Prostate gland (tissue), 2 donors: ENCODE measurements at regions not wholly inside any gene's neighbourhood (a gene's known extent, or its start where the extent isn't known, plus 50 kb on each side); places are given as distances from the start of the nearest gene placed in this dataset.

Experiments
- DNase-seq: peaks from one replicate; pipeline ENCODE4 v3.0.0-alpha.2; 2019; ENCODE audit warnings: low spot score
- H3K27ac ChIP-seq, 2 donors: fragments of 200-600 bp; sonication (generic); 2 replicates each; pipeline ENCODE4 v1.5.1; 2017 to 2019
- H3K27me3 ChIP-seq: fragments of 200-600 bp; sonication (generic); replicated peaks from 2 replicates; pipeline ENCODE4 v1.5.1; 2019; ENCODE audit not compliant: insufficient read depth
- H3K36me3 ChIP-seq, 2 donors: fragments of 200-600 bp; sonication (generic); 1 replicate in 1 of 2; 2 replicates in 1 of 2; pipeline versions ENCODE4 v1.5.1 to v1.8.1; 2017 to 2019
- H3K4me1 ChIP-seq: fragments of 200-600 bp; sonication (generic); replicated peaks from 2 replicates; pipeline ENCODE4 v1.5.1; 2019
- H3K4me3 ChIP-seq, 2 donors: fragments of 200-600 bp; sonication (generic); 2 replicates each; pipeline ENCODE4 v1.5.1; 2017 to 2019
- H3K9me3 ChIP-seq: fragments of 200-600 bp; sonication (generic); 2 replicates; pipeline ENCODE4 v1.5.1; 2017
- CTCF ChIP-seq, 4 experiments: fragments of 200-600 bp in 2 of 4; fragments of 450-650 bp in 2 of 4; sonication (generic) in 2 of 4; IDR thresholded peaks; 1 replicate in 3 of 4; 2 replicates in 1 of 4; pipeline ENCODE4 v1.5.1; 2016 to 2019; ENCODE audit warnings: antibody characterized with exemption in 4 of 4, mild to moderate bottlenecking in 2 of 4, moderate library complexity in 2 of 4
- POLR2A ChIP-seq: fragments of 450-650 bp; IDR thresholded peaks from one replicate; pipeline ENCODE4 v1.6.1; 2016; ENCODE audit warnings: antibody characterized with exemption, mild to moderate bottlenecking
- POLR2AphosphoS5 ChIP-seq: sonication (generic); formaldehyde crosslinking; IDR thresholded peaks from one replicate; pipeline ENCODE4 v1.6.1; 2017; ENCODE audit warnings: antibody characterized with exemption
- WGBS: methylation state at CpG from one replicate; pipeline ENCODE4 v1.1.5; 2018; 5-methylcytosine and 5-hydroxymethylcytosine counted together
- intact Hi-C: fragments of 100-400 bp; cut with DNase I; formaldehyde crosslinking; loops from one replicate; pipeline ENCODE4 v1.14.2; 2022

- no peak overlapping the region for H3K4me3 ChIP-seq
- no peak for TF ChIP-seq POLR2AphosphoS5
- TF ChIP-seq CTCF (IDR thresholded peaks at IDR 0.05): peak in 2 of 4 experiments; percentile 11 to 33
- no peak for TF ChIP-seq POLR2A
- intact Hi-C loops: loop anchor here (10.0 kb wide), 1 partner anchor 802 kb away; no protein-coding TSS in a partner anchor
- 11% methylated on average over 6 of the region's 6 CpGs for WGBS
- DNase-seq: peak; percentile 5
- H3K9me3 ChIP-seq: no peaks in the 10 kb centered on the region
- H3K36me3 ChIP-seq: no peaks in the 10 kb centered on the region
- no peaks in the 10 kb centered on the region for H3K4me1 ChIP-seq
- H3K27me3 ChIP-seq: no peaks in the 10 kb centered on the region
- H3K27ac ChIP-seq: no peak overlapping the region
Observed at GRCh38 chrX:33336783-33337182, 125.4 kb upstream of the DMD start.

- Histone ChIP-seq H3K4me3 (no peak overlapping the region), H3K36me3 (no peaks in the 10 kb centered on the region), H3K9me3 (no peaks in the 10 kb centered on the region), H3K27ac (no peak overlapping the region), H3K27me3 (no peaks in the 10 kb centered on the region), H3K4me1 (no peaks in the 10 kb centered on the region)
- intact Hi-C loops: loop anchor here (10.0 kb wide), 1 partner anchor 798 kb away; no protein-coding TSS in a partner anchor
- no peak for DNase-seq
- WGBS: 90% methylated on average over 2 of the region's 2 CpGs
- no peak for TF ChIP-seq POLR2A
- no peak for TF ChIP-seq POLR2AphosphoS5
- no peak for TF ChIP-seq CTCF (IDR thresholded peaks at IDR 0.05)
Observed at GRCh38 chrX:33333271-33333670, 121.9 kb upstream of the DMD start.

GRCh38 chrX:33330798-33331197 lies 119.4 kb upstream of the DMD start:
- Histone ChIP-seq H3K36me3 (no peaks in the 10 kb centered on the region), H3K9me3 (no peaks in the 10 kb centered on the region), H3K27me3 (no peaks in the 10 kb centered on the region), H3K27ac (no peak overlapping the region), H3K4me3 (no peak overlapping the region), H3K4me1 (no peaks in the 10 kb centered on the region)
- no peak for DNase-seq
- intact Hi-C loops: loop anchor here (10.0 kb wide), 1 partner anchor 796 kb away; no protein-coding TSS in a partner anchor
- no peak for TF ChIP-seq POLR2AphosphoS5
- no peak for TF ChIP-seq CTCF (IDR thresholded peaks at IDR 0.05)
- no peak for TF ChIP-seq POLR2A
- WGBS: 66% methylated on average over 3 of the region's 3 CpGs

- Histone ChIP-seq H3K36me3 (no peaks in the 10 kb centered on the region), H3K27ac (no peak overlapping the region), H3K27me3 (no peaks in the 10 kb centered on the region), H3K4me1 (no peaks in the 10 kb centered on the region), H3K4me3 (no peak overlapping the region), H3K9me3 (no peaks in the 10 kb centered on the region)
- 91% methylated on average over 2 of the region's 2 CpGs for WGBS
- DNase-seq: no peak
- intact Hi-C loops: no loop called here
- TF ChIP-seq CTCF (IDR thresholded peaks at IDR 0.05): no peak
- TF ChIP-seq POLR2A: no peak
- no peak for TF ChIP-seq POLR2AphosphoS5
Observed at GRCh38 chrX:33324099-33324498, 112.8 kb upstream of the DMD start.

GRCh38 chrX:33307911-33308354 lies 96.6 kb upstream of the DMD start:
- no peak overlapping the region for H3K27ac ChIP-seq
- H3K9me3 ChIP-seq: no peaks in the 10 kb centered on the region
- no peaks in the 10 kb centered on the region for H3K36me3 ChIP-seq
- no peaks in the 10 kb centered on the region for H3K27me3 ChIP-seq
- 40% methylated on average over 2 of the region's 2 CpGs for WGBS
- intact Hi-C loops: no loop called here
- no peaks in the 10 kb centered on the region for H3K4me1 ChIP-seq
- TF ChIP-seq POLR2AphosphoS5 (no peak), CTCF (IDR thresholded peaks at IDR 0.05) (no peak), POLR2A (no peak)
- DNase-seq: no peak
- H3K4me3 ChIP-seq: no peak overlapping the region
